Naive thymus-derived CD8-positive, alpha-beta T cell (primary cell): ENCODE measurements at regions not wholly inside any gene's neighbourhood (a gene's known extent, or its start where the extent isn't known, plus 50 kb on each side); places are given as distances from the start of the nearest gene placed in this dataset.
A peak's percentile ranks its signal among the peaks of the same experiment; 100 is the strongest.
"Not testable (repeated sequence)": the region's sequence is repeated elsewhere in the genome, so short reads cannot be mapped to it uniquely, and the experiment has no call there.

Source experiments
- ATAC-seq, 2 donors: fragments of 150-1000 bp; cut with Tn5 transposase in 1 of 2; sonication (Bioruptor Pico), chemical (Tn5 transposase) in 1 of 2; 1 replicate in 1 of 2; 2 replicates in 1 of 2; pipeline ENCODE4 v1.10.0; 2021; ENCODE audit warnings: mild to moderate bottlenecking in 2 of 2, moderate library complexity in 2 of 2
- POLR2A ChIA-PET: fragments of 350-600 bp; sonication (Branson Sonifier 250); formaldehyde crosslinking; loops from one replicate; lab custom pipeline; 2021; ENCODE audit warnings: antibody characterized with exemption; lab: Charles Lee
- DNase-seq, 10 donors: peaks; one replicate each; pipeline versions ENCODE4 v3.0.0 to v3.0.0-alpha.2; 2020 to 2022
- H3K27ac Mint-ChIP-seq, 10 donors: one replicate each; pipeline ENCODE4 v1.8.0; 2020 to 2022; ENCODE audit warnings: mild to moderate bottlenecking in 10 of 10, mixed read lengths in 10 of 10, moderate library complexity in 4 of 10, inconsistent platforms in 1 of 10
- H3K27me3 Mint-ChIP-seq, 5 donors: one replicate each; pipeline ENCODE4 v1.8.0; 2021 to 2022; ENCODE audit warnings: mixed read lengths in 5 of 5
- H3K36me3 Mint-ChIP-seq, 3 donors: one replicate each; pipeline ENCODE4 v1.8.0; 2020 to 2022; ENCODE audit warnings: mixed read lengths in 3 of 3, mild to moderate bottlenecking in 2 of 3, inconsistent platforms in 1 of 3
- H3K4me1 Mint-ChIP-seq, 4 donors: one replicate each; pipeline ENCODE4 v1.8.0; 2021 to 2022; ENCODE audit warnings: mixed read lengths in 4 of 4
- H3K4me3 Mint-ChIP-seq, 10 donors: one replicate each; pipeline ENCODE4 v1.8.0; 2020 to 2022; ENCODE audit warnings: mild to moderate bottlenecking in 10 of 10, mixed read lengths in 10 of 10, moderate library complexity in 6 of 10, inconsistent platforms in 1 of 10
- H3K9me3 Mint-ChIP-seq, 9 donors: one replicate each; pipeline ENCODE4 v1.8.0; 2020 to 2022; ENCODE audit warnings: mixed read lengths in 9 of 9, mild to moderate bottlenecking in 3 of 9, inconsistent platforms in 1 of 9, moderate library complexity in 1 of 9

GRCh38 chr2:44051593-44052347 lies 56.0 kb upstream of the LRPPRC start:
- Mint-ChIP-seq H3K27me3 (peaks cover 0 to 3% (median 0%) of the 10 kb centered on the region in 5 donors), H3K4me3 (no peak overlapping the region), H3K4me1 (no peaks in the 10 kb centered on the region), H3K9me3 (no peaks in the 10 kb centered on the region), H3K27ac (no peak overlapping the region), H3K36me3 (no peaks in the 10 kb centered on the region)
- POLR2A ChIA-PET = no interaction called here
- DNase-seq (no peak), ATAC-seq (no peak)

GRCh38 chr2:44052584-44052983 lies 56.8 kb upstream of the LRPPRC start:
- POLR2A ChIA-PET = interaction anchor here (0.6 kb wide), 1 partner anchor 785 kb away, joined by 3 read pairs; no protein-coding TSS in a partner anchor
- Mint-ChIP-seq H3K9me3 (no peaks in the 10 kb centered on the region), H3K27ac (no peak overlapping the region), H3K4me1 (peaks cover 0 to under 1% (median 0%) of the 10 kb centered on the region in 4 donors), H3K4me3 (no peak overlapping the region), H3K36me3 (no peaks in the 10 kb centered on the region), H3K27me3 (peaks cover 0 to 2% (median 0%) of the 10 kb centered on the region in 5 donors)
- ATAC-seq = no peak
- DNase-seq = no peak

GRCh38 chr2:44053052-44053451 lies 57.3 kb upstream of the LRPPRC start:
- Mint-ChIP-seq H3K9me3 (no peaks in the 10 kb centered on the region), H3K36me3 (no peaks in the 10 kb centered on the region), H3K4me3 (no peak overlapping the region), H3K27ac (no peak overlapping the region), H3K4me1 (peaks cover 0 to 5% (median 0%) of the 10 kb centered on the region in 4 donors), H3K27me3 (peaks cover 0 to 4% (median 0%) of the 10 kb centered on the region in 5 donors)
- ATAC-seq = no peak
- no peak for DNase-seq
- POLR2A ChIA-PET = interaction anchor here (0.6 kb wide), 1 partner anchor 784 kb away, joined by 3 read pairs; no protein-coding TSS in a partner anchor

GRCh38 chr2:44053456-44053855 lies 57.7 kb upstream of the LRPPRC start:
- Mint-ChIP-seq H3K4me3 (no peak overlapping the region), H3K27ac (no peak overlapping the region), H3K4me1 (peaks cover 0 to 5% (median 0%) of the 10 kb centered on the region in 4 donors), H3K36me3 (no peaks in the 10 kb centered on the region), H3K9me3 (no peaks in the 10 kb centered on the region), H3K27me3 (peaks cover 0 to 4% (median 0%) of the 10 kb centered on the region in 5 donors)
- POLR2A ChIA-PET = no interaction called here
- DNase-seq (no peak), ATAC-seq (no peak)

GRCh38 chr2:44055229-44055628 lies 59.4 kb upstream of the LRPPRC start:
- H3K4me1 Mint-ChIP-seq = peaks cover 0 to 5% (median 0%) of the 10 kb centered on the region in 4 donors
- H3K27me3 Mint-ChIP-seq = peaks cover 0 to 4% (median 0%) of the 10 kb centered on the region in 5 donors
- POLR2A ChIA-PET = no interaction called here
- H3K36me3 Mint-ChIP-seq = no peaks in the 10 kb centered on the region
- H3K27ac Mint-ChIP-seq = no peak overlapping the region
- no peak overlapping the region for H3K4me3 Mint-ChIP-seq
- no peaks in the 10 kb centered on the region for H3K9me3 Mint-ChIP-seq
- ATAC-seq = no peak
- DNase-seq = no peak

GRCh38 chr2:44055664-44056063 lies 59.9 kb upstream of the LRPPRC start:
- ATAC-seq (no peak), DNase-seq (no peak)
- no peak overlapping the region for H3K27ac Mint-ChIP-seq
- no peaks in the 10 kb centered on the region for H3K36me3 Mint-ChIP-seq
- H3K4me1 Mint-ChIP-seq = peaks cover 0 to 5% (median 0%) of the 10 kb centered on the region in 4 donors
- POLR2A ChIA-PET = no interaction called here
- peaks cover 0 to 4% (median 0%) of the 10 kb centered on the region in 5 donors for H3K27me3 Mint-ChIP-seq
- no peaks in the 10 kb centered on the region for H3K9me3 Mint-ChIP-seq
- H3K4me3 Mint-ChIP-seq = no peak overlapping the region

GRCh38 chr2:44056947-44057346 lies 61.2 kb upstream of the LRPPRC start:
- Mint-ChIP-seq H3K9me3 (no peaks in the 10 kb centered on the region), H3K27me3 (peaks cover 0 to 4% (median under 1%) of the 10 kb centered on the region in 5 donors), H3K4me3 (no peak overlapping the region), H3K36me3 (no peaks in the 10 kb centered on the region), H3K4me1 (peaks cover 0 to 5% (median 0%) of the 10 kb centered on the region in 4 donors), H3K27ac (no peak overlapping the region)
- no peak for DNase-seq
- POLR2A ChIA-PET = no interaction called here
- ATAC-seq = no peak

- ATAC-seq, POLR2A ChIA-PET, H3K27me3 Mint-ChIP-seq, H3K4me1 Mint-ChIP-seq, H3K4me3 Mint-ChIP-seq, H3K36me3 Mint-ChIP-seq, H3K9me3 Mint-ChIP-seq, DNase-seq, H3K27ac Mint-ChIP-seq: not testable (repeated sequence)
Measured at GRCh38 chr2:44060286-44060685, 64.5 kb upstream of the LRPPRC start.

- ATAC-seq (no peak), DNase-seq (no peak)
- Mint-ChIP-seq H3K9me3 (peaks cover 0 to 5% (median 0%) of the 10 kb centered on the region in 9 donors), H3K27ac (no peak overlapping the region), H3K27me3 (peaks cover 0 to 9% (median 5%) of the 10 kb centered on the region in 5 donors), H3K4me3 (no peak overlapping the region), H3K4me1 (peaks cover 0 to 5% (median 0%) of the 10 kb centered on the region in 4 donors), H3K36me3 (peaks cover 0 to 4% (median 0%) of the 10 kb centered on the region in 3 donors)
- POLR2A ChIA-PET = no interaction called here
Measured at GRCh38 chr2:44060990-44061389, 65.2 kb upstream of the LRPPRC start.

- no peak for DNase-seq
- Mint-ChIP-seq H3K4me1 (peaks cover 0 to 5% (median 0%) of the 10 kb centered on the region in 4 donors), H3K27ac (peak overlapping the region in 1 of 10 donors; percentile 4), H3K9me3 (peaks cover 0 to 6% (median 0%) of the 10 kb centered on the region in 9 donors), H3K27me3 (peaks cover 0 to 9% (median 5%) of the 10 kb centered on the region in 5 donors), H3K4me3 (no peak overlapping the region), H3K36me3 (peaks cover 0 to 4% (median 0%) of the 10 kb centered on the region in 3 donors)
- POLR2A ChIA-PET = no interaction called here
- no peak for ATAC-seq
Measured at GRCh38 chr2:44061469-44061868, 65.7 kb upstream of the LRPPRC start.

- Mint-ChIP-seq H3K27me3 (peaks cover 0 to 9% (median 5%) of the 10 kb centered on the region in 5 donors), H3K36me3 (peaks cover 0 to 4% (median 0%) of the 10 kb centered on the region in 3 donors), H3K9me3 (peaks cover 0 to 6% (median 0%) of the 10 kb centered on the region in 9 donors), H3K27ac (peak overlapping the region in 1 of 10 donors; percentile 4), H3K4me1 (peaks cover 0 to 5% (median 0%) of the 10 kb centered on the region in 4 donors), H3K4me3 (no peak overlapping the region)
- DNase-seq = no peak
- ATAC-seq = no peak
- POLR2A ChIA-PET = no interaction called here
Measured at GRCh38 chr2:44061876-44062275, 66.1 kb upstream of the LRPPRC start.

- DNase-seq (no peak), ATAC-seq (no peak)
- Mint-ChIP-seq H3K27me3 (peaks cover 0 to 7% (median 5%) of the 10 kb centered on the region in 5 donors), H3K4me3 (no peak overlapping the region), H3K4me1 (no peaks in the 10 kb centered on the region), H3K27ac (no peak overlapping the region), H3K9me3 (peaks cover 0 to 6% (median 0%) of the 10 kb centered on the region in 9 donors), H3K36me3 (peaks cover 0 to 4% (median 0%) of the 10 kb centered on the region in 3 donors)
- POLR2A ChIA-PET = no interaction called here
Measured at GRCh38 chr2:44063033-44063432, 67.2 kb upstream of the LRPPRC start.

- not testable (repeated sequence) for H3K4me1 Mint-ChIP-seq, H3K4me3 Mint-ChIP-seq, H3K36me3 Mint-ChIP-seq, H3K27ac Mint-ChIP-seq, H3K27me3 Mint-ChIP-seq, ATAC-seq, DNase-seq
- peaks cover 0 to 10% (median 3%) of the 10 kb centered on the region in 9 donors for H3K9me3 Mint-ChIP-seq
- POLR2A ChIA-PET = interaction anchor here (0.7 kb wide), 1 partner anchor 8 kb away, joined by 3 read pairs; no protein-coding TSS in a partner anchor
Measured at GRCh38 chr2:44064281-44064680, 68.5 kb upstream of the LRPPRC start.
